HG03558 (cell line): ENCODE measurements at regions not wholly inside any gene's neighbourhood (a gene's known extent, or its start where the extent isn't known, plus 50 kb on each side); places are given as distances from the start of the nearest gene placed in this dataset.

Source experiments
- ATAC-seq: cut with Tn5 transposase; IDR thresholded peaks from one replicate; pipeline ENCODE4 v1.9.1; 2021; ENCODE audit warnings: moderate number of reproducible peaks; ENCODE audit not compliant: unreplicated experiment; ENCODE audit errors: extremely low read depth

DNA sequence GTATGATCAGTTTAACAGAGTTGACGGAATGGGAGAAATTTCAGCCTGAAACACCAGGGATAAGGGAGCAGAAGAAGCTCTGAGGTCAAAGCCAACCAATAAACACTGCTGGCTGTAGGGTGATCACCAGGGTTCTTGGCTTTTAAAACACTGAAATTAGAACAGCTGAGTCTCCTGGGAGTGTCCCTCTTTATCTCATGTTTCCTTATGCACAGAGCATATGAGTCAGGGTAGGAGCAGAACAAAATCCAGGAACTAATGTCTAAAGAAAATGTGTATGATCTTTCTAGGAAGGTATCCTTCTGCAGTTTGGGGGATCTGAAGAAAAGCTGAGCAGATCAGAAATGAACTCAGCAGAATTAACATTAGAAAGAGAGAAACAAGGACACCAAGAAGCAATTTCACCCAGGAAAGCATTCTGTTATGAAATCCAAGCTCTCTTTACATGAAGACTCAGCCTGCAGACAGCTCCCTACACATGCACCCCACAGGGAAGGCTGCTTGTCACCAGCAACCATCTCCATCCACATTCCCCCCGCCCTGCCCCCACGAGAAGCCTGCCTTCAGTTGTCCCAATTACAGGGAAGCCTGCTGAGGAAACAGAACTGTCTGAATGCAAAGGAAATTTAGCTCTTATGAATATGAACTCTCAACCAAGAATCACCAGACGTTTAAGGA, 469.7 kb downstream of the PDCD6IP start:
- ATAC-seq: no peak

DNA sequence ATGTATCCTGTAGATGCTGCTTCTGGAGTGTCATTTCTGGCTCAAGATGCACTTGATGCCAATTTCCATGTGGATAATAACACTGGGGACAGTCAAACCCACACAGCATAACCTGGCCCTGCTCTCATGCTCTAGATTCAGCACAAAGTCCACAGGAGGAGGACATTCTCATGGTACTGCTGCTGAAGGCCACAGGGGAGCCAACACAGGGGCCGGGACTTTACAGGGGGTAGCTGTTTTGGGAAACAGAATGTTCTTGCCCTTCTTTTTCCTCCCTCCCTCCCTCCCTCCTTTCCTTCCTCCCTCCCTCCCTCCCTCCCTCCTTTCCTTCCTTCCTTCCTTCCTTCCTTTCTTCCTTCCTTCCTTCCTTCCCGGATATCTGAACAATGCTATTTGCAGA, 477.4 kb downstream of the PDCD6IP start:
- no peak for ATAC-seq

DNA sequence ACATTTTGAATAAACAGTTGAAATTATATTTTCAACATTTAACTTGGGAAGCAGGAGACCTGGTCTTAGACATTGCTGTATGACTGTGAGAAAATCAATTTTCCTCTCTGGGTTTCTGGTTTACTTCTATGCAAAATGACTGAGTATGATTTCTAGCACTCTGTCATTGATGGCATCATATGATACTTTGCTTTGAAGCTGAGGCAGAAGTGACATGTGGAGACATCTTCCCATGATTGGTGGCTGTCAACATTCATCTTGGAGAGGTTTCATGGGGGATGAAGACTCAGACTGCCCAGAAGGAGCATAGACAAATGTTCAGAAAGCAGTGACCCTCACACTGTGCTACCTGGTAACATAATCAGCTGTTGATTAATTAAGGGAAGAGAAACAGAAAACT, 477.9 kb downstream of the PDCD6IP start:
- no peak for ATAC-seq

DNA sequence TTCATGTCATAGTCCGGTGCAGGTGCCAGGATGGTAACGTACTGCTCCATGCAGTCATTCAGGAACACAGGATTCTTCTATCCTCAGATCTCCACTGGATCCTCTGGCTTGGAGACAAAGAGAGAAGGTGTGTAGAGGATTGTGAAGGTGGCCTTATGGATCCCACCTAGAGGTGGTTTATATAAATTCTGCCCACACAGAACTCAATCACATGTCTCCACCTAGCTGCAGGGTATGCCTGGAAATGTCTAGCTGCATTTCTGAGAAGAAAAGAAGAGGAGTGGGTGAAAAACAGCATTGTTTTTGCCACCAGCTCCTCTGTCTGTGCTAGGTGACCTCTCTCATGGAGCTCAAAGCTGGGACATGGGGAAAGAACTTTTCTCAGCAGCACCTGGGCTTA, 478.7 kb downstream of the PDCD6IP start:
- no peak for ATAC-seq

DNA sequence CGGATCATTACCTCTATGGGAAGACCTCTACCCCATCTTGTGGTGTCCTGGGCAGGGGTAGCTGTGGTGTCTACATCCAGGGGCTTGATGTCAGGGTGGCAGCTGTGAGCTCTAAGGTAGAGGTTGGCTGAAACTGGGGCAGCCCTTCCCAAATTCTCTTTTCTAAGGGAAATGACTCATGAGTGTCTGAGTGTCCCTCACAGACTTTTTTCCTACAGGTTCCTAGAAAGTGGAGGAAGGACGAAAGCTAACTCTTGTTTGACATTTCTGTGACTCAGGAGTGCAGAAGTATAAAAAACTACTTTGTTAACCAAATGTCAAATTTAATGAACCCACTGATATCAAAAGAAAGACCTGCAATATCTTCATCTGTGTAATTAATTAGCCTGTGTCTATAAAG, 481.5 kb downstream of the PDCD6IP start:
- ATAC-seq: no peak

DNA sequence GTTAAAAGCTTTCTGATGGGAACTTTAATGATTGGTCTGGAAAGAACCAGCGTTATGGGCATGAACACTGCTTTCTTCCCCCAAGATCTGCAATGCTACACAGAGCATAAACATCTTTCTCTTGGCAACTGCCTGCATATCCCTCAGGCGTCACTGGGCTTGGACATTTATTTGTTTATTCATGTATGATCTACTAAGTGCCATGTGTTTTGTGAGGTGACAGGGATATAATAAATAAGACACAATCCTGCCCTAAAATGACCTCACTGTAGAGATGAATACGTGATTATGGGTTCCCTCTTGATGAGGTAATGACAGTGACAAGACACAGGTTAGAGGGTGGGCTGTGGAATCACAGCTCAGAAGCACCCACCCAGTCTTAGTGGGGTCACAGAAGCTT, 485.3 kb downstream of the PDCD6IP start:
- no peak for ATAC-seq

DNA sequence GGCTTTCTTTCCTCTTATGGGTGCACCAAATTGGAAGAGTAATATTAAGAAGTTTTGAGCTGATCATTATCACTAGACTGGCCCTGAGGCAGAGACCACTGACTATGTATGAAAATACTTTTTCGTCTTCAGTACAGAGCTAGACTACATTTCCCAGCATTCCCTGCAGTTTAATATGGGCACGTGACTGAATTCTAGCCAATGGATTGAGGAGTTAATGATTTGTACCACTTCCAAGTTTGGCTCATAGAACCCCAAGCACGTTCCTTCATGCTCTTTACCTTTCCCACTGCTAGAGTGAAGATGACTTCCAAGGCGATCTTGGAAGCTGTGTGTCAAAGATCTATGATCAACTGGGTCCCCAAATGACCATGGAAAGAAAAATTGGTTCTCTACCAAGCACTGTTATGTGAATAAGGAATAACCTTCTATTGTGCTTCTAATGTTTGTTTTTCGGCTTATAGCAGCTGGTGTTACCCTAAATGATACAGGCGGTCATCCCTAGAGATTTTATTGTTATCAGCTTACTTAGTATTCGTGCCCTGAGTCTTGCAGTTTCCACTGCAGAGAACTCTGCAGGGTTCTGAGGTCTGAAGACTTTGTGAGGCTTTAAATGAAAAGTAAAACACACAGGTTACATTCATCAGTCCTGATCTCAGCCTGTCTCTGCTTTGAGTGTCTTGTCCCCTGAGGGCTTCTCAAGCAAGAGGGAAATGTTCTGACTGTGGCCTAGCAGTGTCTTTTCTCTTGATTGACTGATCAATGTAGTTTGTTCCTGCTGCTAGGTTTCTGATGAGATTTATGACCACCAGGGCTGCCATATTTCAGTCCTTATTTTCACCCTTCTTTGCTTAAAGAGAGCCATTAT, 486.8 kb downstream of the PDCD6IP start:
- no peak for ATAC-seq

DNA sequence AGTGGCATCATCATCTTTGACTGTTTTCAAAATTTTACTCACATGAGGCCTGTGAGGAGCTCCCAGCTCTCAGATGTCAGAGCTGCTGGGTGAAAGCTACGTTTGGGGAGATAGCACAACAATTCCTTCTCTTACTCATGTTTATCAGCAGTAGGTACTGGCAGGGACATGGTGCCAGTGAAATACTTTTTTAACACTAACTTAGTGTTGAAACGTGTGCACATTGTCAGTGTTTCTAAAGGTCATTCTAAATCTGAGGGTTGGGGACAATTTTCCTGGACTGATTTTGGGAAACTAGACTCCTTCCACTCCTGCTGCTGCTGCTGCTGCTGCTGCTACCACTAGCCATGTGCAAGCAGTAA, 487.4 kb downstream of the PDCD6IP start:
- ATAC-seq: no peak

DNA sequence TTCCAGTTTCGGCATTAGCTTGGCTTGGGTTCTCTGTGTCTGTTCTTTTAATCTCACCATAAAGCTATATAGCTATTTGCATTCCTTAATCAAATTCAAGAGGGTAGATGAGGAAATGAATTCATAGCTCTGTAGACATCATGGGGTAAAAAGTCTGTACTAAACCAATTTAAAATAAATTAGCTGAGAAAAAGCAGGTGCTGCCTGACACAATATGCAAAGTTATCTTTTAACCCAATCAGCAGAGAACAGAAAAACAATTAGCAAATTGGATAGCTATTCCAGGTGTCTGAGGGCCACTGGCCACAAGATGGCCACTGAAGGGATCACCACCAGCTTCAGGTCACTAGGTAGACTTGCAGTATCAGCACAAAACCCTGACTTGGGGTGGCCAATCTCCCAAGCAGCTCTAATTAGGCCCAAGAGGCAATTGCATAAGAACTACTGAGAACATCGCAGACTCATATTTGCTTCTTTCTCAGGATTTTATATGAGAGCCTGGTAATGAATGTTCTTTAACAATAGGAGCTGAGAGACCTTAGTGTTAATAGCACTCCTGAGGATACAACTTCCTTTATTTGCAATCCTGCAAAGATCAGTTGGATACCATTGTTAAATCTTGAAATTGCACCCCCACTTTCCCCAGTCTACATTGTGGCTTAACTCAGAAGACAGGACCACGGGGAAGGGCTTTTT, 494.3 kb downstream of the PDCD6IP start:
- ATAC-seq: no peak

DNA sequence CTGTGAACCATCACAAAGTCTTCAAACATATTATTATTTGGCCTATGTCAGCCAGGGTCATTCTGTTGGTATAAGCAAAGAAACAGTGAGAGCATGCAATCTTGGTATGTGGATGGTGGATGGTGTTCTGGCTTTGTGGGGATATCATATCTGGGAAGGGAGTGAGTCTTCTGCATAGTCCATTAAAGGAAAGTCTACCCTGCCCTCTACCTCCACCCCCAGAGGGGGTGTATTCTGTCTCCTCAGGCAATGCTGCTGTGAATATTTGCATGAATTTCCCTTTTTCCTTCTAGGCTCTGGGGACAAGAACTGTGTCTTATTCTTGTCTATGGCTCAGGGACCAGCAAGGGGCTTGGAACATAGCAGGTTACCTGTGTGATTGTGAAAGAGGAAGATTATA, 495.8 kb downstream of the PDCD6IP start:
- ATAC-seq: no peak

DNA sequence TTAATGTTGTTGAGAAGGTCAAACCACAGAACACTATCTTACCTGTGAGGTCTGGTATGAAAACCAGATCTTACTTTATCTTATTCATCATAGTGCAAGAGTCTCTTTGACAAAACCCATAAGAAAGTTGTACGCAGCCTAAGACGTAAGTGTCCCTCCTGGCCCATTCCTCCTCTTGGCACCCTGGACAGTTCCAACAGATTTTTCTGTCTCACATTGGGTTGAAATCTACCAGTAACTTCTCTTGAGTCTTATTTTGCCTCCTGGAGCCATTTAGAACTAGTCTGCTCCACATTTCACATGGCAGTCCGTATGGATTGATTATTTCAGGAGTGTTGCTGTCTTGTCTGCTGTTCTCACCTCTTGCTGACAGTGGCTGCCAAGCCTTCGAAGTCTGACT, 498.4 kb downstream of the PDCD6IP start:
- no peak for ATAC-seq

DNA sequence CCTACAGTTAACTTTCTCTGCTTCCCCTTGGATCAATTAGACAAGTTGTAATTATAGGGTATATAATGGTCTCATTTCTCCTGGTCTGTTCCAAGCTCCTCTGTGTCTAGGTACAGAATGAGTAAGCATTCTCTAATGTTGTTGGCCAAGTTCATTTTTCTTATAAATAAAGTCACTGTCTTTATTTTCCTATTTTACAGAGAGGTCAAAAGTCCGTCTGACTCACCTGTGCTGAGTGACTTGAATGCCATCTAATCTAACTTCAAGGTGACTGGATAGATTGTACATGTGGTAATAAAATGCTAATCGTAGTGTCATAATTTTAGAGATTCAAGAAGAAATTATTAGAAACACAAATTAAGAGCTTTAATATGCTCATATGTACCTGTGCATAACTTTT, 500.2 kb downstream of the PDCD6IP start:
- ATAC-seq: no peak

DNA sequence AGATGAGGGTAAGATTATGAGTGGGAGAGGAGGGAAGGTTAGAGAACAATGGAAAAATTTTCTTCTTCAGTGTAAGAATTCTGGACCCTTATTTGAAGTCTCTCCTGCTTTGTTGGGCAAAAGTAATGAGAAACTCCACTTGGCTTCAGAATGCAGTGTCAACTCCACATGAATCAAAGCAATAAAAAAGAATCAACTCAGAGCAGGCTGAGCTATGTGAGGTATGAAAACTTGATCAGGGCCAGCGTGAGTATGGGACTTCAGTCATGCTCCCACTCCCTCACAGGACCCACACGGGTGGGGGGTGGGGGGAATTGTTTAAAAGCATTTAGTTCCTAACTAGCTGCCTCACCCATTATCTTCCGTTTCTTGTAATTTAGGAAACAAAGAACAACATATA, 502.2 kb downstream of the PDCD6IP start:
- ATAC-seq: no peak

DNA sequence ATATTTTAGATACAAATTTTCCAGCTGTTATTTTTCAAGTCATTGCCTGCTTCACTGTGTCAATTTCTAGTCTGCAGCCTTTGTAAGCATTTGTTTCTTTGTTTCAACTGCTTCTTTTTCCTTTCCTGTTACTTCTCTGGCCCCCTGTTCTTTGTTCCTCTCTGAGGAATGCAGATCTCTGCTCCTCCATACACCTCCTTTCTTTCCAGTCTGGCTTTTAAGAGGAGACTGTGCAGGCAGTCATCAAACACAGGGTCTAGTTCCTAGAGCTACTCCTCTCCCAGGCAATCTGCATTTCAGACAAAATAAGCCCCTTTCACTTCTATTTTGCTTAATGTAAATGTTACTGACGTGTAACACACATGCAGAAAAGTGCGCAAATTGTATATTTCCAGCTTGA, 502.9 kb downstream of the PDCD6IP start:
- ATAC-seq: no peak

DNA sequence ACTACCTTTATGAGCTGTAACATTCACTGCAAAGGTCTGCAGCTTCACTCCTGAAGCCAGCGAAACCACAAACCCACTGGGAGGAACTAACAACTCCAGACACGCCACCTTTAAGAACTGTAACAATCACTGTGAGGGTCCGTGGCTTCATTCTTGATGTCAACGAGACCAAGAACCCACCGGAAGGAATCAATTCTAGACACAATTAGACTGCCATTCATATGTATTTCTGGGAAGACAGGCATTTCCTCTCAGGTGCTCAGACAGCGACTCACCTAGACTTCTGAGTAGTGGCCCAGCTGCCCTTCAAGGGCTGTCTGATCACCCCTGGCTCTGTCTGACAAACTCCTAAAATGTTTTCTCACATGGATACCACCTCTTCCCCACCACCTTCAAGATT, 506.8 kb downstream of the PDCD6IP start:
- no peak for ATAC-seq

DNA sequence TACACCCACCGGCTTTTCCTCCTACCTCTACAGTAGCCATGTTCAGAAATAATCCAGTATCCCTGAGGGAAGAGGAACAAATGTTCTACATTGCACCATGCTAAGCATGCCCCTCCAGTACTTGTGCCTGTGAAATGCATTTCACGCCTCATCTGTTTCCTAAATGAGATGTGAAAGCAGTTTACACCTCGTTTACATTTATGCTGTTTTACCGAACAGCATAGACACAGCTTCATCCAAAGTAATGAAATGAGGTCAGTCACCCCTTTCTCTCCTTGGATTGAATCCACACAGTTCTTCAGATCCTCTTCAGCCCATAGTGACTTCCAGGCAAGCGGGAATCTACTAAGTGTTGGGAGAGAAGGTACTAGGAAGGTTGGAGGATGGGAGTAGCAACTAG, 514.3 kb downstream of the PDCD6IP start:
- no peak for ATAC-seq

DNA sequence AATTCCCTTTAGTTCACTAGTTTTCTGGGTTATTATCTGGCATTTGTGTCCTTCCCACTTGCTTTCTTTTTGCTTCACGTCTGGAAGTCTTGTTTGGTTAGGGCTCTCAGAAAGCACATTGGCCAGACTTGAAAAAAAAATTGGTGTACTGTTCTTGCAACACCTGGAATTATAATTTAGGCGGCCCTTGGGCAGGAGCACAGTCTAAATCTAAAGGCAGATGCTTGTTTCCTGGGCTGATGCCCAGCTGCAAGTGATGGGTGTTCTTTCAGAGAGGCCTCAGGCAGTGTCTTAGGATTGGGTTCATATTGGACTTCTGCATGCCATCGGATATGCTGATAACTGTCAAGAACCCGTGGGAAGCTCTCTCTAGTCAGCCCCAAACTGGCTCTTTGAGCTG, 521.5 kb downstream of the PDCD6IP start:
- no peak for ATAC-seq

DNA sequence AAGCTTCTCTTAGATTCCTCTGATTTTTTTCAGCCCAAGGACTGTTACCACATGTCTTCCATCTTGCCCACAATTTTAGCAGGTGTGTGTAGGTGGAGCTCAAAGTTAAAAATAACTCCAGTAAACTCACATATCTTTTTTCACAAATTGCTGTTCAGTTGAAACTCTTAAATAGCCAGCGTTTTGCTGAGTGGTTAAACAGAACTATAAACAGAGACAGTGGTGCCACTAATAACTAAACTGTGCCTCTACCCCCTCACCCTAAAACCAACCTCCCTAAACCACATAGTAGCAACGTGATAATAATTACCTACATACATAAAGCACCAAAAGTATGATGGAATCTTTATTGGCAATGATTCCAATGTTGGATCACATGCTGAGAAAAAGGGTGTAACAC, 525.1 kb downstream of the PDCD6IP start:
- ATAC-seq: peak; percentile 58

DNA sequence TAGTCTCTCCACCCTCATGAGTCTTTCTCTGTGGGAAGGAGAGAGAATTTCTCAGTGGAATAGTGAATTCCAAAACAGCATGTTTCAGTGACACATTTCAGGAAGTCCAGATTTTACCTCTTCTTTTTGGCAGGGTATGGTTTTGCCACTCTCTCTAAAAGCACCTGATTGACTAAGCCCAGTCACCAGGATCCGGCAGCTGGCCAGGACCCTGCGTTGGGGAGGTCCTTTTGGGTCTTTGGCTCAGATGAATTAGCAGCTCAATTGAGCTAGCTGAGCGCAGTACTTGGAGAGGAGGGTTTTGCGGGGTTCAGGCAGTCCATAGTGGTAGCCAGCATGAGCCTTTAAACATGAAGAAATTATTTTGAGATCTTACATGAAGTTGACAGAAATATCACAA, 548.2 kb downstream of the PDCD6IP start:
- ATAC-seq: no peak

DNA sequence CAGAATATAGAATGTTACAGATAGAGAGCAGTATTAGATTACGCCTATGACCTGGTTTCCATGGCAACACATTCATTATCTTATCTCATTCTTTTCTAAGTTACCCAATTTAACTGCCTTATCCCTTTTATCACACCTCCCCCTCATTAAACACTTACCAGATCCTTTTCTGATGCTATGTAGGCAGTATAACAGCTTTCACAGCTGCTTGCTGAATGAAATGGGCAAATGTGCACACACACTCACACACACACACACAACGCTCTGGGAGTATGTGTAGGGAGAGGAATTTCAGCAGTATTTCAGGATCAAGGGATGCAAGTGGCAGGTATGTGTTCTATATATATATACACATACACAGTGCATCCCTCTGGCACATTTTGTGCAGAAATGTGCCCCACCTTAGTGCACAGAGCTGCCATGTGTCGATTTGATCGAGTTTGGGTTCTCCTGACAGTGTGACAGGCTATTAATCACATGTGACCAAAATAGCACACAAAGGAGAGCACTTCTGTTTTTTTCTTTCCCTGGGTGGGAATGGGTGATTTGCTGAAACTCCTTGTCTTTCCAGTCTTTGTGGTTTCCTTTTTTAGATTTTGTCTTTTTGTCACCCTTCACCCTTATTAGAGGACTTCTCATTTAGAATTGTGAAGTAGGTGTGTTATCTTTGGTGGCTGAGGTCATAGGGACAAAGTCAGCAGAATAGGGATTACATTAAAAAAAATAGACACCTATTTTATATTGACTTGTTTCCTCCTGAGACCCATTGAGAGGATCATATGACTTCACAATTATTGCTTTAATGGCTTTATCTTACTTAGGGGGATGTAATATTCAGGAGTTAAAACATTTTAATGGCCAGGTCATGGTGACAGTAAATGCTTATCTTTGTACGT, 553.7 kb downstream of the PDCD6IP start:
- no peak for ATAC-seq
